ENCODE measurements at regions not wholly inside any gene's neighbourhood (a gene's known extent, or its start where the extent isn't known, plus 50 kb on each side); places are given as distances from the start of the nearest gene placed in this dataset.

- no peak overlapping the region for H3K4me3 ChIP-seq (ENCODE audit: extremely low read depth in 1 of 4, insufficient read depth in 2 of 4, low read depth in 3 of 4, low read length in 4 of 4)
- CTCF ChIA-PET (ENCODE audit: partially characterized antibody), result no interaction called here
- TF ChIP-seq PHF8 (conservative IDR thresholded peaks at IDR 0.05; ENCODE audit: low read depth, low read length), result no peak
- no peak for TF ChIP-seq E2F6 (IDR thresholded peaks at IDR 0.05)
- no peak for TF ChIP-seq TBP (IDR thresholded peaks at IDR 0.05; ENCODE audit: low read depth, low read length)
- no peak for TF ChIP-seq YY1 (IDR thresholded peaks at IDR 0.05; ENCODE audit: low read depth, low read length)
- no peak for TF ChIP-seq KDM5A (IDR thresholded peaks at IDR 0.05; ENCODE audit: low read length)
- no peak for TF ChIP-seq NANOG (IDR thresholded peaks at IDR 0.05; ENCODE audit: insufficient read depth, low read depth, low read length, poor library complexity, severe bottlenecking)
- TF ChIP-seq GTF2F1 (IDR thresholded peaks at IDR 0.05; ENCODE audit: borderline replicate concordance, low read depth, low read length), result no peak
- no peak for TF ChIP-seq EGR1 (IDR thresholded peaks at IDR 0.05; ENCODE audit: borderline replicate concordance, low read depth, low read length)
- no peak for TF ChIP-seq SP1 (IDR thresholded peaks at IDR 0.05; ENCODE audit: low read depth, low read length)
- no peak for TF ChIP-seq CREB1 (IDR thresholded peaks at IDR 0.05)
- no peak for TF ChIP-seq HDAC2 (IDR thresholded peaks at IDR 0.05; ENCODE audit: borderline replicate concordance in 1 of 2, low read depth in 2 of 2, low read length in 2 of 2)
- no peak for TF ChIP-seq NRF1 (IDR thresholded peaks at IDR 0.05; ENCODE audit: low read depth, low read length)
Measured at GRCh38 chr7:15104411-15105092, 202.0 kb upstream of the DGKB start.

More at GRCh38 chr7:15104411-15105092, 202.0 kb upstream of the DGKB start:
- Histone ChIP-seq H2BK120ac (replicated peaks; ENCODE audit: low read depth, low read length) (no peak overlapping the region), H3K9ac (replicated peaks in 1 of 4; ENCODE audit: extremely low read depth in 1 of 4, low read depth in 3 of 4, low read length in 3 of 4) (no peak overlapping the region), H2BK15ac (ENCODE audit: low read length) (no peak overlapping the region), H3K36me3 (ENCODE audit: control insufficient read depth in 2 of 4, insufficient read depth in 4 of 4, low read length in 3 of 4) (no peaks in the 10 kb centered on the region), H3K79me1 (ENCODE audit: low read depth, low read length) (no peaks in the 10 kb centered on the region), H3K27me3 (replicated peaks in 1 of 4; ENCODE audit: control insufficient read depth in 3 of 4, extremely low read depth in 1 of 4, insufficient read depth in 3 of 4, low read length in 3 of 4) (no peaks in the 10 kb centered on the region), H3K23me2 (ENCODE audit: low read depth, low read length) (no peaks in the 10 kb centered on the region; the same call in 1 of the 2 replicates), H2BK5ac (ENCODE audit: low read depth, low read length) (no peak overlapping the region), H3K4ac (replicated peaks; ENCODE audit: insufficient read length, low read depth, low read length) (no peak overlapping the region), H3K4me1 (replicated peaks in 1 of 4; ENCODE audit: control insufficient read depth in 3 of 4, insufficient read depth in 4 of 4, low read length in 3 of 4) (no peaks in the 10 kb centered on the region), H4K8ac (ENCODE audit: extremely low read depth, insufficient read depth, low read length) (no peak overlapping the region), H4K91ac (replicated peaks; ENCODE audit: insufficient read length, low read length) (no peak overlapping the region), H4K5ac (ENCODE audit: insufficient read length, low read depth, low read length) (no peak overlapping the region), H3K56ac (replicated peaks; ENCODE audit: insufficient read length, low read depth, low read length) (no peak overlapping the region), H3K79me2 (ENCODE audit: control insufficient read depth in 1 of 2, insufficient read depth in 2 of 2, low read length in 2 of 2) (no peaks in the 10 kb centered on the region), H2AK5ac (ENCODE audit: low read depth, low read length) (no peak overlapping the region), H3K4me2 (ENCODE audit: insufficient read depth in 1 of 2, low read depth in 2 of 2, low read length in 2 of 2) (no peak overlapping the region), H3K27ac (ENCODE audit: low read depth, low read length) (no peak overlapping the region), H3K18ac (ENCODE audit: extremely low read depth, low read length) (no peak overlapping the region), H3K23ac (ENCODE audit: insufficient read length) (no peak overlapping the region), H2AFZ (ENCODE audit: low read length) (no peak overlapping the region), H3K14ac (ENCODE audit: insufficient read length) (no peak overlapping the region), H2BK20ac (ENCODE audit: low read length) (no peak overlapping the region), H3K9me3 (ENCODE audit: insufficient read depth in 2 of 2, low read depth in 1 of 2, low read length in 1 of 2) (no peaks in the 10 kb centered on the region; a peak in 1 of 4 replicates), H2BK12ac (ENCODE audit: low read depth, low read length) (no peak overlapping the region), H4K20me1 (replicated peaks in 1 of 2; ENCODE audit: control insufficient read depth in 1 of 2, insufficient read depth in 2 of 2, low read length in 2 of 2) (no peaks in the 10 kb centered on the region)
- WGBS, 2 experiments (ENCODE audit: extremely low coverage in 1 of 2, insufficient coverage in 1 of 2, insufficient read length in 1 of 2, insufficient replicate concordance in 2 of 2, low coverage in 1 of 2, low lambda C conversion rate in 2 of 2, missing lambda C conversion rate in 1 of 2), result 84% methylated on average over 1 of the region's 1 CpG; no CpG with 5 or more reads in 1 of the 2 experiments
- DNase-seq (ENCODE audit: low read depth in 1 of 2, low spot score in 2 of 2) (no peak), FAIRE-seq (no peak)
- POLR2A ChIA-PET (ENCODE audit: partially characterized antibody), result no interaction called here
